ENCODE measurements at regions not wholly inside any gene's neighbourhood (a gene's known extent, or its start where the extent isn't known, plus 50 kb on each side); places are given as distances from the start of the nearest gene placed in this dataset.

- no peak for DNase-seq
These were observed 127.8 kb downstream of the NTMT2 start for GRCh38 chr1:170273291-170274130.

- no peak for DNase-seq
These were observed 128.4 kb downstream of the NTMT2 start for GRCh38 chr1:170274131-170274501.

- DNase-seq: no peak
These were observed 132.2 kb downstream of the NTMT2 start for GRCh38 chr1:170277985-170278384.

- peak in 1 of 2 experiments; percentile 10 for DNase-seq
These were observed 138.3 kb downstream of the NTMT2 start for GRCh38 chr1:170284016-170284415.

GRCh38 chr1:170284512-170284911, 138.8 kb downstream of the NTMT2 start:
- no peak for DNase-seq

GRCh38 chr1:170284951-170285350, 139.2 kb downstream of the NTMT2 start:
- peak in 1 of 2 experiments; percentile 36 for DNase-seq

GRCh38 chr1:170288155-170288554, 142.4 kb downstream of the NTMT2 start:
- DNase-seq: no peak

- DNase-seq: no peak
These were observed 144.5 kb downstream of the NTMT2 start for GRCh38 chr1:170290276-170290675.

- no peak for DNase-seq
These were observed 145.2 kb downstream of the NTMT2 start for GRCh38 chr1:170290991-170291390.

- DNase-seq: no peak
These were observed 145.8 kb downstream of the NTMT2 start for GRCh38 chr1:170291516-170291915.

- DNase-seq: no peak
These were observed 150.5 kb downstream of the NTMT2 start for GRCh38 chr1:170296211-170296610.

- no peak for DNase-seq
These were observed 150.9 kb downstream of the NTMT2 start for GRCh38 chr1:170296642-170297041.

GRCh38 chr1:170301596-170301995, 155.8 kb downstream of the NTMT2 start:
- DNase-seq: no peak

- DNase-seq: no peak
These were observed 157.3 kb downstream of the NTMT2 start for GRCh38 chr1:170303034-170303433.

- DNase-seq: peak; percentile 9 to 14
These were observed 160.2 kb downstream of the NTMT2 start for GRCh38 chr1:170305777-170306512.

- DNase-seq: no peak
These were observed 160.8 kb downstream of the NTMT2 start for GRCh38 chr1:170306513-170306910.

GRCh38 chr1:170306948-170307347, 161.2 kb downstream of the NTMT2 start:
- no peak for DNase-seq

- DNase-seq: no peak
These were observed 161.7 kb downstream of the NTMT2 start for GRCh38 chr1:170307426-170307825.

- DNase-seq: no peak
These were observed 163.7 kb downstream of the NTMT2 start for GRCh38 chr1:170309389-170310013.

GRCh38 chr1:170310014-170310405, 164.3 kb downstream of the NTMT2 start:
- DNase-seq: no peak

GRCh38 chr1:170310951-170311350, 165.2 kb downstream of the NTMT2 start:
- DNase-seq: no peak

- DNase-seq: no peak
These were observed 167.5 kb downstream of the NTMT2 start for GRCh38 chr1:170313306-170313705.

- no peak for DNase-seq
These were observed 170.5 kb downstream of the NTMT2 start for GRCh38 chr1:170316270-170316669.

GRCh38 chr1:170318141-170318540, 172.4 kb downstream of the NTMT2 start:
- no peak for DNase-seq
